NOMO-1 treated with DMSO at 0.1 percent for 48 hours (cell line): ENCODE measurements at regions not wholly inside any gene's neighbourhood (a gene's known extent, or its start where the extent isn't known, plus 50 kb on each side); places are given as distances from the start of the nearest gene placed in this dataset.

Experiments
- DNase-seq: peaks from one replicate; lab custom pipeline; 2025; ENCODE audit not compliant: unreplicated experiment; lab: John Stamatoyannopoulos, UW

- no peak for DNase-seq
These were observed 228.9 kb upstream of the RGS18 start for GRCh38 chr1:191929383-191929782.

- no peak for DNase-seq
These were observed 214.6 kb upstream of the RGS18 start for GRCh38 chr1:191943684-191944083.

DNA sequence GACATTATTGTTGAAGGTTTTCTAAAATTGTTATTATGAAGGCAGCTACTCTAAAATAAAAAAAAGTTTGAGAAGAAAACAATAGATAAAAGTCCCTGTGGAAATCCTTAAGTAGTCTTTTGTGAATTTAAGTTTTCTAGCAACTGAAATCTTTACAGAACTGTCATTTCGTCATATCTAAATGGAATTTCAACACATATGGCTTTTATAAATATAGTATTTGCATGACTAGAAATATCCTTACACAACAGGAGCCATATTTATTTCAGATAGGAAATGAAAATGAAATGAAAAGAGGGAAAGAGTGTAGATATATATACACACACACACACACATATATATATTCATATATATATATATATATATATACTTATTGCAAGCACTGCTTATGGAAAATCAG lies 204.7 kb upstream of the RGS18 start:
- peak; percentile 80 for DNase-seq

GRCh38 chr1:191959856-191960255 lies 198.4 kb upstream of the RGS18 start:
- no peak for DNase-seq

DNA sequence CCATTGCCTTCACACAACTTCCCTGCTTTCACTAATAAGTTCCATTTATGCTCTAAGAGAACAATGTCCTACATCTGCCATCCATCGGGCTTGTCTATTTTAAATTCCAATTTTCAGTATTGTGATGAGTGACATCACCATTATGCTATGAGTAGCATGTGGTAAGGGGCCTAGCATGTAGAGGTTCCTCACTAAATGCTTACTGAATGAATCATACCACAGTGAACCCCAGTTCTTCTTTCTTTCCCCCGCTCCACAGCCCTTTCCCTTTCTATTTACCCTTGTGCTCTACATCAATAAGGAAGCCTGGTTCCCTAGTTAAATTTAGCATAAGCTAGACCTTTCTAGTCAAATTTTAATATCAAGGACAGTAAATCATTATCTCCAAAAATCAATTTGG lies 195.0 kb upstream of the RGS18 start:
- DNase-seq: peak; percentile 29

DNA sequence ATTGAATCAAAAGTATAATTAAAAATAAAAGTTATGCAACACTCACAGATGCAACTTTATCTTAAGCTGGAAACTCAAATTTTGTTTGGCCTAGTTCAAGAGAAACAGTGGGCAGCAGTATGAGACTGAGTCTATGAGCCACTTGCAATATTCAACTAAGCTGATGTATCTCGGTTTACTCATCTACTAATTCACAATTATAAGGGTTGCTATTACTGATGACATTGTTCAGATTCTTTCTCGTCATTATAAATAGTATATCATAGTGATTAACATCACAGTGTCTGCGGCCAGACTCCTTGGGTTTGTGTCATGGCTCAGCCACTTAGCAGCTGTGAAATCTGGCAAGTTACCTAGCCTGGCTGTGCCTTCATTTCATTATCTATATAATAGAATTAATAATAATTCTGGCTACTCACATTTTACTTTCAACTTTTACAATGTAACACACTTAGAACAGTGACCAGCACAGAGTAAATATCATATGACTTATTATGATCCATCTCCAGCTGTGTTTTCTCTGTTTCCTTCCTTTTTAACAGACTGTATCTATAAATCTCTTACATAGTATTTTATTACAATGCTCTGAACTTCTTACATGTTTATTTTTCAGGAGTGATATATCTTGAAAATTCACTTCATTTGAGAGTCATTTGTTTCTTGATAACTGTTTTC lies 194.3 kb upstream of the RGS18 start:
- no peak for DNase-seq

- DNase-seq: no peak
These were observed 189.0 kb upstream of the RGS18 start for GRCh38 chr1:191969290-191969689.

DNA sequence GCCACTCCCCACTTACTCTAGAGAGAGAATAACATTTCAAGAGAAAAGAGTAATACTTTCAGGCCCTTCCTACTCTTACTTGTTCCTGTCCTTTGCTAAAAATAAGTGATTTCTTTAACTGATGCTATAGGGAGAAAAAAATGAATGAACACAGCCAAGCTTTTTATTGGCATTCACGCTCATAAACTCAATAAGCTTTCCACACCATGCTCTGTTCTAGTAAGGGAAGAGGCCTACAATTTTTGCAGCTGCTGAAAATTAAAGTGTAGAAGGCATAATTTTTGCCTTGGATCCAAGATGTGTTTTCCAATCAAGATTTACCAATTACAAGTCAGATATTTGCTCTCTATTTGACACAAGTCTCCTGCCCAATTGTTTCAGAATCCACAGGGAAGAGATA lies 188.1 kb upstream of the RGS18 start:
- DNase-seq: no peak

DNA sequence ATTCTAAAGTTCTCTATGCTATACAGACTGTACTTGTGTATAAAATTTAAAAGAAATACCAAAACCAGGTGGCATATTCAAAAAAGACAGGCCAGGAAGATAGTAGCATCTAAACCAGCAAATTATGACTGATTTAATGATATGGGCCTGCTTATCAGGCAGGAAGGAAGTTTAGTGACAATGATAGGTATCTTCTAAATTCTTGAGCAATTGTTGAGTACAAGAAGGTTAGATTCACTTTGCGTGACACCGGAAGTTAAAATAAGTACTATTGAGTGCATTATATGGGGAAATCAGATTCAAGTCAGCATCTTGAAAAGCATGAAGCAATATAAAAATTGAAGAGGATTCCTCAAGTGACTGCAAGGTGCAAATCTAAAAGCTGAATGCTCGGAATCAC lies 186.8 kb upstream of the RGS18 start:
- DNase-seq: no peak

DNA sequence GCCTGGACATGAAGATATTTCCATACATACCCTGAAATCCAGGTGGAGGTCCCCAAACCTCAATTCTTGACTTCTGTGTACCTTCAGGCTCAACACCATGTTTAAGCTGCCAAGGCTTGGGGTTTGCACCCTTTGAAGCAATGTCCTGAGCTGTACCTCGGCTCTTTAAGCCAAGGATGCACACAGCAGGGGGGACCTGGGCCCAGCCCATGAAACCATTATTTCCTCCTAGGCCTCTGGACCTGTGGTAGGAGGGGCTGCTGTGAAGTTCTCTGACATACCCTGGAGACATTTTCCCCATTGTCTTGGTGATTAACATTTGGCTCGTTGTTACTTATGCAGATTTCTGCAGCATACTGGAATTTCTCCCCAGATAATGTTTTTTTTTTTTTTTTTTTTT lies 184.3 kb upstream of the RGS18 start:
- DNase-seq: no peak

DNA sequence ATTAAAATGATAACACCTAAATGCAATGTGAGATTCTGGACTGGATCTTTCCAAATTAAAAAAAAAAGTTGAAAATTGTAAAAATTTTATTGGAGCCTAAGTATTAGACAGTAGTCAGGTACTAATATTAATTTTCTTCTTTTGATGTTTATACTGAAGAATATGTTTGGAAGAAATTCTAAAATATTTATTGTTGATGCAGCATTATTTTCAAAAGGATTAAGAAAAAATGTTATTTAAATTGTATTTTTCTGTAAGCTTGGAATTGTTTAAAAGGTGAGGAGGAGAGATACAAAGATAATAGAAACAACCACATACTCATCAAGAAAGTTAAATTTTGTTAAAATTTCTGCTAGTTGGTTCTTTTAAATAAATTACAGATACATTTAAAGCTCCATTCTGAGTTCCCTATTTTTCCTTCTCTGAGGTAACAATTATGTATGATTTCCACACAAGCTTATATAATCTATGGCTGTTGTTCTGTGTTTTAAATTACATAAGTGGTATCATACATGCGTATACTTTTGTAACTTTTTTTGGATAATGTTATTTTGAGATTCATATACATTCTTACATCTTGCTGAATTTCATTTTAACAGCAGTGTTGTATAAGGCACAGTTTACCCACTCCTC lies 180.3 kb upstream of the RGS18 start:
- DNase-seq: peak; percentile 38

DNA sequence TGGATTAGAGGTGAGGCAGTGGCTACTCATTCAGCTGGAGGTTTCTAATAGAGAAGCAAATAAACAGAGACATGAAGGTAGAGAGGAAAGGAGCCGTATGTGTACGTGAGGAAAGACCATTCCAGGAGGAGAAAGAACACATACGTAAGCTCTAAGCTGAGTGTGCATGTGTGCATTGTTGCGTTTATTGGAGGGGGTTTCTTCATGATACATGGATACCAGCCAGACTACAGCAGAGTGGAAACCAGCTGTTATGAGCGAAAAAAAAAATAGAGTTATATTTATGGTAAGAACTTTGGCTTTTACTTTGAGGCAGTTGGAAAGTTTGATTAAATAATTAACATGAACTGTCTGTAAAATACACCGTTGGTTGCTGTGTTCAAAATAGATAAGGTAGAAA lies 173.4 kb upstream of the RGS18 start:
- DNase-seq: no peak

- DNase-seq: no peak
These were observed 166.1 kb upstream of the RGS18 start for GRCh38 chr1:191992118-191992517.

- DNase-seq: peak; percentile 55
These were observed 164.7 kb upstream of the RGS18 start for GRCh38 chr1:191993549-191993948.

GRCh38 chr1:192002063-192002462 lies 156.2 kb upstream of the RGS18 start:
- peak; percentile 12 for DNase-seq

DNA sequence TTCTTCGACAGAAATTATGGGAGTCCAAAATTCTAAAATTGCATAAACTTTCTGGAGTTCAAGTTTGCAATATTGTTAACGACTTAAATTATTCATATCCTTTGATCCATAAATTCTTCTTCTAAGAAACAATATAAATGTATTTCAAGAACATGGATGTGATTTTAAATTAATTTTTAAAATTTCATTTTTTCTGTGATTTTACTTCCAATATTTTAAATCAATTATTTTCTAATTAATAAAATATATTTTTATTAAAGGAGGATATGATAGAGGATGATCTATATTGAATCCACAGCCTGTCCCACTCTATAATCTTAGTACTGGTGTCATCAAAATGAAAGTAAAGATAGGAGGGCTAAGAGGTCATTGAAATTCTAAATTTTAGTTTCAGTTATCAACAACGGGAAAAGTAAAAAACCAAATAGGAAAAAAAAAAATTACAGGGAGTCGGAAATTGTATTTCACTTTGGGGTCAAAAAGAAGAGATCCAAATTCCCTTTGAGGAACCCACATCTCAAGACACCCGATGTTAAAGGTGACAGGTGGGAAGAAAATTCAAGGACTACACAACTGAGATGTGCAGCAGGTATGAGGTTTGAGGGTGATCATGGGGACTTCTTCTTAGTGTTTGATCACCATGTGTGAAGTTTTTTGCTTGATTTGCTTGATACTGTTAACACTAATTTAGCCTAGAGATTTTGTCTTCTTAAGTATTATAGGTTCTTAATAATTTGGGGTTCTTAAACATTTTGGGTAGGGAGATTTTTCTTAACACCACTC lies 154.8 kb upstream of the RGS18 start:
- peak; percentile 9 for DNase-seq

- DNase-seq: no peak
These were observed 152.3 kb upstream of the RGS18 start for GRCh38 chr1:192005976-192006375.

DNA sequence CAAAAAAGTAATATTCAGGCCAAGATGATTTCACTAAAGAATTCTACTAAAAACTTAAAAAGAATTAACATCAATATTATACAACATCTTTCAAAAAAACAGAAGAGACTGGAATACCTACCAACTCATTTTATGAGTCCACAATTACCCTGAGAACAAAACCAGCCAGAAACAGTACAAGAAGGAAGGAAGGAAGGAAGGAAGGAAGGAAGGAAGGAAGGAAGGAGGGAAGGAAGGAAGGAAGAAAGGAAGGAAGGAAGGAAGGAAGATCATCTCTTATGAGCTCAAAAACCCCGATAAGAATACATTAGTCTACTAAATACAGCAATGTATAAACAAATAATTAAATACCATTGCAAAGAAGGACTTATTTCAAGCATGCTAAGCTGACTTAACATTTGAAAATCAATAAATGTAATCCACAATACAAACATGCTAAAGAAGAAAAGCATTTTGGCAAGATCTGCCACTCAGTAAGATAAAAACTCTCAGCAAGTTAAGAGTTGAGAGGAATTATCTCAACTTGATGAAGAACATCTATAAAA lies 149.9 kb upstream of the RGS18 start:
- DNase-seq: no peak

- peak; percentile 80 for DNase-seq
These were observed 147.9 kb upstream of the RGS18 start for GRCh38 chr1:192010406-192010805.

DNA sequence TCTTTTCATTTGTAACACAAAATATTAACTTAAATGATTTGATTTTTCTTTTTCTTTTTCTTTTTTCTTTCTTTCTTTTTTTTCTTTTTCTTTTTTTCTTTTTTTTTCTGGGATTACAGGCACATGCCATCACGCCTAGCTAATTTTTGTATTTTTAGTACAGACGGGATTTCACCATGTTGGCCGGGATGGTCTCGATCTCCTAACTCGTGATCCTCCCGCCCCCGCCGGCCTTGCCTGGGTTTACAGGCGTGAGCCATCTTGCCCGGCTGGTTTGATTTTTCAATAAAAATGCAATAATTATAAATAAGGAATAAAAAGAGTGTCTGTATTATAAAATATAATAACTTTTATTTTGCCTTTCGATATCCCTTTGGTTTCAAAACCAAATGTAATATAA lies 146.7 kb upstream of the RGS18 start:
- no peak for DNase-seq

- no peak for DNase-seq
These were observed 135.4 kb upstream of the RGS18 start for GRCh38 chr1:192022827-192023226.

- DNase-seq: no peak
These were observed 133.4 kb upstream of the RGS18 start for GRCh38 chr1:192024881-192025280.
